CD14-positive monocyte (primary cell): ENCODE measurements at regions not wholly inside any gene's neighbourhood (a gene's known extent, or its start where the extent isn't known, plus 50 kb on each side); places are given as distances from the start of the nearest gene placed in this dataset.

Source experiments
- DNase-seq, 3 donors: peaks; one replicate each; pipeline ENCODE4 v3.0.0-alpha.2; 2011 to 2022
- H2AFZ ChIP-seq: 2 replicates; pipeline ENCODE4 v1.6.0; 2012; ENCODE audit warnings: mild to moderate bottlenecking, low read depth, low read length, inconsistent platforms; ENCODE audit not compliant: insufficient read depth, poor library complexity, severe bottlenecking
- H3K27ac ChIP-seq, 2 donors: 1 replicate in 1 of 2; 2 replicates in 1 of 2; pipeline ENCODE4 v1.5.1; 2012 to 2013; ENCODE audit warnings: low read length in 2 of 2, control low read depth in 1 of 2, inconsistent platforms in 1 of 2, low read depth in 1 of 2, mild to moderate bottlenecking in 1 of 2
- H3K27me3 ChIP-seq, 2 donors: one replicate each; pipeline versions ENCODE4 v1.6.0 to v1.6.1; 2011 to 2013; ENCODE audit warnings: low read length in 2 of 2; ENCODE audit not compliant: control insufficient read depth in 2 of 2, insufficient read depth in 2 of 2
- H3K36me3 ChIP-seq, 2 donors: replicated peaks in 1 of 2; 1 replicate in 1 of 2; 2 replicates in 1 of 2; pipeline versions ENCODE4 v1.5.1 to v1.6.1; 2012 to 2013; ENCODE audit warnings: low read length in 2 of 2, control low read depth in 1 of 2, inconsistent platforms in 1 of 2, mild to moderate bottlenecking in 1 of 2; ENCODE audit not compliant: insufficient read depth in 2 of 2, control insufficient read depth in 1 of 2
- H3K4me1 ChIP-seq, 2 donors: 1 replicate in 1 of 2; 2 replicates in 1 of 2; pipeline versions ENCODE4 v1.5.1 to v1.6.1; 2012 to 2013; ENCODE audit warnings: low read length in 2 of 2, control low read depth in 1 of 2, inconsistent platforms in 1 of 2, mild to moderate bottlenecking in 1 of 2, moderate library complexity in 1 of 2; ENCODE audit not compliant: insufficient read depth in 2 of 2, control insufficient read depth in 1 of 2
- H3K4me2 ChIP-seq: replicated peaks from 2 replicates; pipeline ENCODE3; 2012; ENCODE audit warnings: low read length, moderate library complexity, mild to moderate bottlenecking; ENCODE audit not compliant: poor library complexity, severe bottlenecking; ENCODE audit errors: extremely low read depth
- H3K4me3 ChIP-seq, 3 experiments: fragments of 200-600 bp in 1 of 3; sonication (generic) in 1 of 3; replicated peaks in 1 of 3; 1 replicate in 2 of 3; 2 replicates in 1 of 3; pipeline ENCODE4 v1.5.1; 2011 to 2013; ENCODE audit warnings: low read length in 3 of 3, mild to moderate bottlenecking in 3 of 3, control low read depth in 2 of 3, low read depth in 2 of 3, inconsistent platforms in 1 of 3, moderate library complexity in 1 of 3
- H3K79me2 ChIP-seq: 2 replicates; pipeline ENCODE4 v1.6.0; 2012; ENCODE audit warnings: mild to moderate bottlenecking, control low read depth, inconsistent platforms, low read length, moderate library complexity; ENCODE audit not compliant: insufficient read depth
- H3K9ac ChIP-seq: 2 replicates; pipeline ENCODE4 v1.6.0; 2017; ENCODE audit warnings: low read length, mild to moderate bottlenecking; ENCODE audit not compliant: insufficient read depth, poor library complexity, severe bottlenecking
- H3K9me3 ChIP-seq, 2 donors: replicated peaks in 1 of 2; 1 replicate in 1 of 2; 2 replicates in 1 of 2; pipeline versions ENCODE4 v1.5.1 to v1.6.1; 2012 to 2013; ENCODE audit warnings: low read length in 2 of 2, control low read depth in 1 of 2; ENCODE audit not compliant: control insufficient read depth in 1 of 2, insufficient read depth in 1 of 2
- H4K20me1 ChIP-seq: 2 replicates; pipeline ENCODE4 v1.6.0; 2012; ENCODE audit warnings: mild to moderate bottlenecking, low read length, control low read depth, moderate library complexity; ENCODE audit not compliant: insufficient read depth
- H3K27ac Mint-ChIP-seq, 7 donors: one replicate each; pipeline ENCODE4 v1.8.0; 2020; ENCODE audit warnings: mild to moderate bottlenecking in 7 of 7, mixed read lengths in 7 of 7, moderate library complexity in 6 of 7, inconsistent platforms in 2 of 7
- H3K27me3 Mint-ChIP-seq, 3 donors: one replicate each; pipeline ENCODE4 v1.8.0; 2021 to 2022; ENCODE audit warnings: low read depth in 3 of 3, mild to moderate bottlenecking in 3 of 3, mixed read lengths in 3 of 3, moderate library complexity in 3 of 3, inconsistent platforms in 1 of 3
- H3K36me3 Mint-ChIP-seq, 2 donors: one replicate each; pipeline ENCODE4 v1.8.0; 2020; ENCODE audit warnings: mixed read lengths in 2 of 2, inconsistent platforms in 1 of 2, mild to moderate bottlenecking in 1 of 2
- H3K4me1 Mint-ChIP-seq: one replicate; pipeline ENCODE4 v1.8.0; 2020; ENCODE audit warnings: mild to moderate bottlenecking, mixed read lengths
- H3K4me3 Mint-ChIP-seq, 2 donors: one replicate each; pipeline ENCODE4 v1.8.0; 2020; ENCODE audit warnings: mild to moderate bottlenecking in 2 of 2, mixed read lengths in 2 of 2, moderate library complexity in 1 of 2
- H3K9me3 Mint-ChIP-seq, 7 donors: one replicate each; pipeline ENCODE4 v1.8.0; 2020 to 2022; ENCODE audit warnings: mixed read lengths in 7 of 7, mild to moderate bottlenecking in 6 of 7, moderate library complexity in 6 of 7, inconsistent platforms in 2 of 7
- CTCF ChIP-seq: fragments of 200-600 bp; IDR thresholded peaks from one replicate; pipeline ENCODE4 v1.8.0; 2022; ENCODE audit warnings: antibody characterized with exemption, mild to moderate bottlenecking
- WGBS: methylation state at CpG from one replicate; pipeline ENCODE4 v1.1.5; 2013; ENCODE audit warnings: missing lambda C conversion rate; ENCODE audit not compliant: insufficient coverage; 5-methylcytosine and 5-hydroxymethylcytosine counted together
- intact Hi-C, 2 donors: fragments of 100-400 bp; cut with micrococcal nuclease; formaldehyde crosslinking; loops; one replicate each; pipeline versions ENCODE4 v1.15.0 to v1.15.1; 2023

GRCh38 chr1:177425199-177425598 is 254.4 kb downstream of the BRINP2 start:
- Histone ChIP-seq H3K9me3 (no peaks in the 10 kb centered on the region), H3K4me3 (no peak overlapping the region), H2AFZ (no peak overlapping the region), H4K20me1 (no peaks in the 10 kb centered on the region), H3K4me2 (no peak overlapping the region), H3K4me1 (no peaks in the 10 kb centered on the region), H3K27me3 (no peaks in the 10 kb centered on the region), H3K79me2 (no peaks in the 10 kb centered on the region), H3K36me3 (no peaks in the 10 kb centered on the region), H3K9ac (no peak overlapping the region), H3K27ac (no peak overlapping the region)
- no peak for DNase-seq
- Mint-ChIP-seq H3K27ac (no peak overlapping the region), H3K9me3 (peaks cover 0 to 6% (median 0%) of the 10 kb centered on the region in 7 donors), H3K4me1 (no peaks in the 10 kb centered on the region), H3K27me3 (no peaks in the 10 kb centered on the region), H3K4me3 (no peak overlapping the region), H3K36me3 (no peaks in the 10 kb centered on the region)
- intact Hi-C loops, result no loop called here
- TF ChIP-seq CTCF, result no peak
- no CpG with 5 or more reads among the region's 8 CpGs for WGBS

GRCh38 chr1:177424744-177425143 is 254.0 kb downstream of the BRINP2 start:
- TF ChIP-seq CTCF, result no peak
- DNase-seq, result no peak
- no peaks in the 10 kb centered on the region for H4K20me1 ChIP-seq
- no peak overlapping the region for H2AFZ ChIP-seq
- H3K27me3 ChIP-seq, result no peaks in the 10 kb centered on the region
- H3K27ac Mint-ChIP-seq, result no peak overlapping the region
- H3K79me2 ChIP-seq, result no peaks in the 10 kb centered on the region
- intact Hi-C loops, result no loop called here
- H3K9me3 ChIP-seq, result no peaks in the 10 kb centered on the region
- no peak overlapping the region for H3K4me3 Mint-ChIP-seq
- peaks cover 0 to 6% (median 0%) of the 10 kb centered on the region in 7 donors for H3K9me3 Mint-ChIP-seq
- no peaks in the 10 kb centered on the region for H3K27me3 Mint-ChIP-seq
- no peak overlapping the region for H3K4me3 ChIP-seq
- no peaks in the 10 kb centered on the region for H3K4me1 ChIP-seq
- H3K36me3 Mint-ChIP-seq, result no peaks in the 10 kb centered on the region
- H3K4me1 Mint-ChIP-seq, result no peaks in the 10 kb centered on the region
- no peak overlapping the region for H3K4me2 ChIP-seq
- H3K9ac ChIP-seq, result no peak overlapping the region
- H3K27ac ChIP-seq, result no peak overlapping the region
- no peaks in the 10 kb centered on the region for H3K36me3 ChIP-seq
